HEK293T (cell line): ENCODE measurements at regions not wholly inside any gene's neighbourhood (a gene's known extent, or its start where the extent isn't known, plus 50 kb on each side); places are given as distances from the start of the nearest gene placed in this dataset.

Source experiments
- CTCF ChIA-PET: fragments of 350-600 bp; formaldehyde crosslinking; extraction: SDS; loops from one replicate; lab custom pipeline; 2021; ENCODE audit warnings: antibody characterized with exemption, inconsistent platforms; lab: Yijun Ruan, JAX
- POLR2A ChIA-PET: fragments of 350-600 bp; formaldehyde crosslinking; extraction: SDS; loops from one replicate; lab custom pipeline; 2020; ENCODE audit warnings: antibody characterized with exemption, inconsistent platforms; lab: Yijun Ruan, JAX
- DNase-seq: peaks from one replicate; pipeline ENCODE4 v3.0.0; 2012; ENCODE audit warnings: mixed read lengths; ENCODE audit errors: extremely low spot score
- ARNT ChIP-seq: fragments of 450-650 bp; IDR thresholded peaks from 2 replicates; pipeline ENCODE4 v1.6.1; 2017; ENCODE audit warnings: mild to moderate bottlenecking
- BHLHE40 ChIP-seq: fragments of 450-650 bp; IDR thresholded peaks from 2 replicates; pipeline ENCODE4 v1.6.1; 2016; ENCODE audit warnings: mild to moderate bottlenecking, moderate library complexity, borderline replicate concordance
- CTBP1 ChIP-seq: fragments of 450-650 bp; IDR thresholded peaks from 2 replicates; pipeline ENCODE4 v1.6.1; 2016; ENCODE audit warnings: borderline replicate concordance
- ELF4 ChIP-seq: fragments of 450-650 bp; IDR thresholded peaks from 2 replicates; pipeline ENCODE4 v1.6.1; 2017; ENCODE audit warnings: antibody characterized with exemption
- FOXA1 ChIP-seq: fragments of 450-650 bp; IDR thresholded peaks from 2 replicates; pipeline ENCODE4 v1.6.1; 2016; ENCODE audit warnings: mild to moderate bottlenecking
- FOXK2 ChIP-seq: fragments of 450-650 bp; IDR thresholded peaks from 2 replicates; pipeline ENCODE4 v1.6.1; 2016; ENCODE audit warnings: mild to moderate bottlenecking
- FOXM1 ChIP-seq: fragments of 450-650 bp; IDR thresholded peaks from 2 replicates; pipeline ENCODE4 v1.6.1; 2017; ENCODE audit warnings: mild to moderate bottlenecking, borderline replicate concordance
- HDGF ChIP-seq: fragments of 450-650 bp; IDR thresholded peaks from 2 replicates; pipeline ENCODE4 v1.6.1; 2017; ENCODE audit warnings: antibody characterized with exemption, borderline replicate concordance
- L3MBTL2 ChIP-seq: fragments of 450-650 bp; conservative IDR thresholded peaks from 2 replicates; pipeline ENCODE4 v1.6.1; 2016; ENCODE audit warnings: mild to moderate bottlenecking
- LEF1 ChIP-seq: fragments of 450-650 bp; IDR thresholded peaks from 2 replicates; pipeline ENCODE4 v1.6.1; 2017; ENCODE audit warnings: mild to moderate bottlenecking, borderline replicate concordance
- NFRKB ChIP-seq: fragments of 450-650 bp; IDR thresholded peaks from 2 replicates; pipeline ENCODE4 v1.6.1; 2016; ENCODE audit warnings: mild to moderate bottlenecking, moderate library complexity
- PKNOX1 ChIP-seq: fragments of 450-650 bp; IDR thresholded peaks from 2 replicates; pipeline ENCODE4 v1.6.1; 2016
- SP1 ChIP-seq: fragments of 450-650 bp; IDR thresholded peaks from 2 replicates; pipeline ENCODE4 v1.6.1; 2017
- SUZ12 ChIP-seq: fragments of 450-650 bp; IDR thresholded peaks from 2 replicates; pipeline ENCODE4 v1.6.1; 2016; ENCODE audit warnings: mild to moderate bottlenecking
- TARDBP ChIP-seq: fragments of 450-650 bp; IDR thresholded peaks from 2 replicates; pipeline ENCODE4 v1.6.1; 2016
- ZNF384 ChIP-seq: fragments of 450-650 bp; IDR thresholded peaks from 2 replicates; pipeline ENCODE4 v1.6.1; 2016

DNA sequence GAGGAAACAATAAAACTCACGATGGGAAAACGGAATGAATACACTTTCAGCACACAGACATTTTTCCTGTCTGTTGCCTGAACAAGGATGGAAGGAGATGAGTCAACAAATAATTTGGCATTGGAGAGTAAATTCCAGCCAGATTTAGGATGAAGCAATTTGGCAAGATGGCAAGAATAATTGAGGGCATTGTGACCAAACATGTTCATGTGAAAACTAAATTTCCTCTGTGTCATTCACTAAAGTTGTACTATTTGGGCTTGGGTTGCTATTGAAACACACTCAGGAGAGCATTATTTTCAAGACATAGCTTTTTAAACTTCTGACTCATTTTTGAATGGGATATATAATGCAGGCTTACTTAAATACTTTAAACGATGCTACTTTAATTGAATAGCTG is 1614.4 kb downstream of the PCDH19 start:
- POLR2A ChIA-PET = no interaction called here
- TF ChIP-seq FOXA1 = no peak
- no peak for TF ChIP-seq PKNOX1
- TF ChIP-seq SUZ12 = no peak
- TF ChIP-seq SP1 = no peak
- no peak for TF ChIP-seq FOXM1
- TF ChIP-seq HDGF = no peak
- TF ChIP-seq LEF1 = no peak
- TF ChIP-seq L3MBTL2 = no peak
- TF ChIP-seq FOXK2 = no peak
- no peak for TF ChIP-seq ZNF384
- no peak for TF ChIP-seq BHLHE40
- TF ChIP-seq ELF4 = no peak
- no peak for TF ChIP-seq NFRKB
- TF ChIP-seq TARDBP = no peak
- no peak for TF ChIP-seq ARNT
- no peak for TF ChIP-seq CTBP1
- CTCF ChIA-PET = no interaction called here
- DNase-seq = no peak

DNA sequence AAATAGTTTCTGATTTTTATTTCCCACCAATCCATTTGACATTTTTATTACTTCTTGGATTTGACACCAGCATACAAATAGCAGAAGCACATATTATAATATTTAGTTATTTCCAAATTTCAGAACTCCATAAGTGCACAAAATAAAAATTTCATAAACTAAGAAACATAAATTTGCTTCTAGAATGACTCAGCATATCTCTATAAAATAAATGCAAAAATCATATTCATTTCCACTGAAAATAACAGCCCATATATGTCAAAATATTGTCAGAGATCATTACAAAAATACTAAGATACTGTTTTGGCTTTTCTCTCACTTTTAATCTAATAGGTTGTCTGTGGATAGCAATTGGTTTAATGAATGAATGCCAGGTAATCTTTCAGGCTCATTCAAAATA is 1654.2 kb downstream of the PCDH19 start:
- ChIA-PET POLR2A (no interaction called here), CTCF (no interaction called here)
- TF ChIP-seq FOXM1 = no peak
- TF ChIP-seq TARDBP = no peak
- no peak for TF ChIP-seq SP1
- no peak for TF ChIP-seq NFRKB
- no peak for TF ChIP-seq L3MBTL2
- TF ChIP-seq SUZ12 = no peak
- no peak for TF ChIP-seq BHLHE40
- TF ChIP-seq CTBP1 = no peak
- TF ChIP-seq ZNF384 = no peak
- TF ChIP-seq PKNOX1 = no peak
- TF ChIP-seq FOXK2 = no peak
- TF ChIP-seq LEF1 = no peak
- no peak for TF ChIP-seq HDGF
- no peak for DNase-seq

- ChIA-PET POLR2A (no interaction called here), CTCF (no interaction called here)
- DNase-seq = no peak
- TF ChIP-seq FOXM1 (no peak), HDGF (no peak), FOXK2 (no peak), ARNT (no peak)
Measured at GRCh38 chrX:98731821-98732220, 1678.3 kb downstream of the PCDH19 start.

DNA sequence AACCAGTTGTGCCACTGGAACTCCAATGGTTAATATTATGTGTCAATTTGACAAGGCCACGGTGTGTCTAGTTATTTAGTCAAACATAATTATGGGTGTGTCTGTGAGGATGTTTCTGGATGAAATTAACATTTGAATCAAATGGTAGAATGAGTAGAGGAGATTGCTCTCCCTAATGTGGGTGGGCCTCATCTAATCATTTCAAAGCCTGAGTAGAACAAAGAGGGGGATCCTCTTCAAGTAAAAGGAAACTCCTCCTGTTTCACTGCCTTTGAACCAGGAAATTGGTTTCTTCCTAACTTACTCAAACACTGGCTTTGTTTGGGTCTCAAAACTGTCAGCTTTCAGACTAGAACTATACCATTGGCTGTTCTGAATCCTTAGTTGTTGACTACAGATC is 1692.1 kb downstream of the PCDH19 start:
- no peak for DNase-seq
- CTCF ChIA-PET = interaction anchor here (0.7 kb wide), 1 partner anchor 1661 kb away, joined by 3 read pairs; no protein-coding TSS in a partner anchor
- TF ChIP-seq LEF1 = no peak
- TF ChIP-seq PKNOX1 = no peak
- TF ChIP-seq FOXA1 = no peak
- no peak for TF ChIP-seq TARDBP
- POLR2A ChIA-PET = no interaction called here
